ENCODE measurements at regions not wholly inside any gene's neighbourhood (a gene's known extent, or its start where the extent isn't known, plus 50 kb on each side); places are given as distances from the start of the nearest gene placed in this dataset.

DNA sequence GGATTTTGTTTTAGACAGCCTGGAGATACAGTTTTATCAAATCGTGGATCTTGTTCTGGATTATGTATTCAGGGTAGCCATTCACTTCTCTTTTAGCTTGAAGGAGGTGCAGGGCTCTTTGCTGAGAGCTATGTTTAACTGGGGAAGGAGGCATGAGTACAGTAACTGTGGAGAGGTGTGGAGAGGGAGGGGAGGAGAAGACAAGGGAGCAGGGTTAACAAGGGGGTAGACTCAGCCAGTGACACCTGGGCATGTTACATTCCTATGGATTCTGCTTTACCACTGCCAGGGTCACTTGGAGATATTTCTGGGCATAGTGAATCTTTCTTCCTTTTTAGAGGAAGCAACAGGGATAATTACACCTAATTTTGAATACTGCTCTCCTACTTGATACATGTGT is 536.0 kb downstream of the TMEM135 start:
- TF ChIP-seq, protein P1, sequence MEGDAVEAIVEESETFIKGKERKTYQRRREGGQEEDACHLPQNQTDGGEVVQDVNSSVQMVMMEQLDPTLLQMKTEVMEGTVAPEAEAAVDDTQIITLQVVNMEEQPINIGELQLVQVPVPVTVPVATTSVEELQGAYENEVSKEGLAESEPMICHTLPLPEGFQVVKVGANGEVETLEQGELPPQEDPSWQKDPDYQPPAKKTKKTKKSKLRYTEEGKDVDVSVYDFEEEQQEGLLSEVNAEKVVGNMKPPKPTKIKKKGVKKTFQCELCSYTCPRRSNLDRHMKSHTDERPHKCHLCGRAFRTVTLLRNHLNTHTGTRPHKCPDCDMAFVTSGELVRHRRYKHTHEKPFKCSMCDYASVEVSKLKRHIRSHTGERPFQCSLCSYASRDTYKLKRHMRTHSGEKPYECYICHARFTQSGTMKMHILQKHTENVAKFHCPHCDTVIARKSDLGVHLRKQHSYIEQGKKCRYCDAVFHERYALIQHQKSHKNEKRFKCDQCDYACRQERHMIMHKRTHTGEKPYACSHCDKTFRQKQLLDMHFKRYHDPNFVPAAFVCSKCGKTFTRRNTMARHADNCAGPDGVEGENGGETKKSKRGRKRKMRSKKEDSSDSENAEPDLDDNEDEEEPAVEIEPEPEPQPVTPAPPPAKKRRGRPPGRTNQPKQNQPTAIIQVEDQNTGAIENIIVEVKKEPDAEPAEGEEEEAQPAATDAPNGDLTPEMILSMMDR (IDR thresholded peaks at IDR 0.05 in 4 of 5, conservative IDR thresholded peaks at IDR 0.05 in 1 of 5): no peak
- no peak for TF ChIP-seq POLR2A (IDR thresholded peaks at IDR 0.05)
